Fibroblast of villous mesenchyme (primary cell): ENCODE measurements at regions not wholly inside any gene's neighbourhood (a gene's known extent, or its start where the extent isn't known, plus 50 kb on each side); places are given as distances from the start of the nearest gene placed in this dataset.
"Not testable (repeated sequence)": the region's sequence is repeated elsewhere in the genome, so short reads cannot be mapped to it uniquely, and the experiment has no call there.

Experiments used
- DNase-seq: peaks from one replicate; pipeline ENCODE4 v3.0.0-alpha.2; 2010; ENCODE audit warnings: low read depth
- H3K4me3 ChIP-seq: 2 replicates; pipeline ENCODE4 v1.5.1; 2011; ENCODE audit warnings: low read depth, mild to moderate bottlenecking, low read length
- TF ChIP-seq, protein P1 (sequence below): IDR thresholded peaks from 2 replicates; pipeline ENCODE4 v1.5.1; 2012; ENCODE audit warnings: low read depth, mild to moderate bottlenecking, low read length; ENCODE audit not compliant: insufficient read depth

DNA sequence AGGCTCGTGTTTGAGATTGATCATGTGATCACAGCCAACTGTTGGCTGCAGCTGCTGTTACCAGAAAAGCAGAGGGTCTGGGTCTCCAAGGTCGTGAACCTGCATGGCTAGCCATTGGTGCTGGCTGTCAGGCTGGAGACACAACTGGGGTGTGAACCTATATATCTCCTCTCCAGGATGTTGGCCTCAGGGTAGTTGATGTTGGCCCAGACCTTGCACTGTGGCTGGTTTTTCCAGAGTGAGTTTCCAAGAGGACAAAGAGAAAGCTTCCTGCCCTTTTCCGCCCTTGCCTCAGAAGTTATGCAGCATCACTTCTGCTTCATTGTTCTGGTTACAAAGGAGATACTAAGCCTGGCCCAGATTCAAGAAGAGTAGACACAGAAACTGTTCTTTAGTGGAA, 607.8 kb upstream of the HS3ST1 start:
- H3K4me3 ChIP-seq = no peak overlapping the region
- DNase-seq = no peak
- TF ChIP-seq, protein P1, sequence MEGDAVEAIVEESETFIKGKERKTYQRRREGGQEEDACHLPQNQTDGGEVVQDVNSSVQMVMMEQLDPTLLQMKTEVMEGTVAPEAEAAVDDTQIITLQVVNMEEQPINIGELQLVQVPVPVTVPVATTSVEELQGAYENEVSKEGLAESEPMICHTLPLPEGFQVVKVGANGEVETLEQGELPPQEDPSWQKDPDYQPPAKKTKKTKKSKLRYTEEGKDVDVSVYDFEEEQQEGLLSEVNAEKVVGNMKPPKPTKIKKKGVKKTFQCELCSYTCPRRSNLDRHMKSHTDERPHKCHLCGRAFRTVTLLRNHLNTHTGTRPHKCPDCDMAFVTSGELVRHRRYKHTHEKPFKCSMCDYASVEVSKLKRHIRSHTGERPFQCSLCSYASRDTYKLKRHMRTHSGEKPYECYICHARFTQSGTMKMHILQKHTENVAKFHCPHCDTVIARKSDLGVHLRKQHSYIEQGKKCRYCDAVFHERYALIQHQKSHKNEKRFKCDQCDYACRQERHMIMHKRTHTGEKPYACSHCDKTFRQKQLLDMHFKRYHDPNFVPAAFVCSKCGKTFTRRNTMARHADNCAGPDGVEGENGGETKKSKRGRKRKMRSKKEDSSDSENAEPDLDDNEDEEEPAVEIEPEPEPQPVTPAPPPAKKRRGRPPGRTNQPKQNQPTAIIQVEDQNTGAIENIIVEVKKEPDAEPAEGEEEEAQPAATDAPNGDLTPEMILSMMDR = no peak

DNA sequence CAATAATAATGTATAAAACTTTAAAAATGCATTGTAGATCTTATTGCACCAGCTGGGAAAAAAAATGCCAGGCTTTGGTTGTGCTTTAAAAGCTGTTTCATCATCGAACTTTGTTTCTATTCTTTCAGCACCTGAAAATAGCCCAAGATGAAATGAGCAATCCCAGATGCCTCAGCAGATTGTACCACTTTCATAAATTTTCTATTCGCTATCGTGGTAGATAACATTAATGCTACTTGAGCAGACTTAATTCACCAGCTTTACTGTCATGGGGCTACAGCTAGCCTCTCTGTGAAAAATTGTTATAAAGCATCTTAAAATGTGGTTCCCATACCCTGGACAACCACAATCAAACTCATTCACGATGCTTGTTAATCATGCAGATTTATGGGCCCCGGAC, 599.6 kb upstream of the HS3ST1 start:
- TF ChIP-seq, protein P1 = no peak
- DNase-seq = no peak

DNA sequence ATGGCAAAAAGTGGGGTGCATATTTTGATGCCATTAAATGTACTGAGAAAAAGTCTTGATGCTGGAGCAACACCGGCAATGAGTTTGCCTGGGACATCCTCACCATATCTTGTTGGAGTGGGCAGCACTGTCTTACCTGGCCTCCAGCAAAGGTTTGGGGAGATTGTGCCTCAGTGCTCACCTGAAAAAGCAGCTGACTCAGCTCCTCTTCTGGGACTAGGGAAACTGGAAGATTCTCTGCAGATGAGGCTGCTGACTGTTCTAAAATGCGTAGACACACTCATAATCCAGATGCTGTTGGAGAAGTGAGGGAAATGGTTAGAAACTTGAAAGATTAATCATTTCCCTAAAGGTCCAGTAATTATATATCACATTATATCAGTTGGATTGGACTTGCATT, 593.7 kb upstream of the HS3ST1 start:
- TF ChIP-seq, protein P1 = no peak
- no peak overlapping the region for H3K4me3 ChIP-seq
- DNase-seq = no peak

More for the DNA sequence above, 599.6 kb upstream of the HS3ST1 start:
- H3K4me3 ChIP-seq = no peak overlapping the region

DNA sequence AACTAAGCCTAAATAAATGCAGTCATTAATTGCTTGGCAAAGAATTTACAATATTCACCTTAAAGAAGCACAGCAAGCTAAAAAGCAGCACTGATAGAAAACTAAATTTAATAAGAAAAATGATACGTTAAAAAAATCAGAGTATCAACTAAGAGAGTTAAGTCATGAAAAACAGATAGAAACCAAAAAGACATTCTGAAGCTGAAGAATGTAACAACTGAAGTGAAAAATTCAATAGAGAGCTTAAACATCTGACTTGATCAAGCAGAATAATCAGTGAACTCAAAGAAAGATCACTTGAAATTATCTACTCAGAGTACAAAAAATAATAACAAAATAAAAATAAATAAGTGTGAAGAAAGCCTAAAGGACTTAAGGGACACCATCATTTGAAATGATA, 588.0 kb upstream of the HS3ST1 start:
- no peak for DNase-seq
- H3K4me3 ChIP-seq = no peak overlapping the region
- TF ChIP-seq, protein P1 = no peak

DNA sequence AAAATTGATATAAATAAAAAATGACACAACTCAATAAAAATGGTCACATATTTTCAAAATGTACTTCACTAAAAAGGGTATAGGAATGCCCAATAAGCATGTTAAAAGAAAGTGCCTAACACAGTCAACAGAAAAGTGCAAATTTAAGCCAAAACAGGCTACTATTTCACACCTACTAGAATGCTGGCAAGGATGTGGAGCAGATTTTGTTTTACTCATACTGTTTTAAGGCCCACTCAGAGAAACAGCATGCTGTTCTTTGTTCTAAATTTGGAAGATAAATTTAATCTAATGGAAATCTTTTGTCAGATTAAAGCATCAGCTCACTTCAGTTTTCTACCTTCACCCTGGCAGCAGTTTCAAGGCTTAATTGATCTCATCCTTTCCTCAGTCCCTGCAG, 576.8 kb upstream of the HS3ST1 start:
- TF ChIP-seq, protein P1 = no peak
- H3K4me3 ChIP-seq = no peak overlapping the region
- DNase-seq = no peak

DNA sequence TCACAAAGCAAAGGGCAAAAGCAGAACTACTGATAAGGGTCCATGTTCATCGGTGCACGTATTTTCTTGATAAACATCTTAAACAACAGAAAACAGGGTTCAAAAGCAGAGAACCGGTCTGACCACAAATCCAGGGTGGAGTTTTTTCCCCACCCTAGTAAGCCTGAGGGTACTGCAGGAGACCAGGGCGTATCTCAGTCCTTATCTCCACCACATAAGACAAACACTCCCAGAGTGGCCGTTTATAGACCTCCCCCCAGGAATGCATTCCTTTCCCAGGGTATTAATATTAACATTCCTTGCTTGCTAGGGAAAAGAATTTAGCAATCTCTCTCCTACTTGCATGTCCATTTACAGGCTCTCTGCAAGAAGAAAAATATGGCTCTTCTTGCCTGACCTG, 567.9 kb upstream of the HS3ST1 start:
- DNase-seq, H3K4me3 ChIP-seq: not testable (repeated sequence)

DNA sequence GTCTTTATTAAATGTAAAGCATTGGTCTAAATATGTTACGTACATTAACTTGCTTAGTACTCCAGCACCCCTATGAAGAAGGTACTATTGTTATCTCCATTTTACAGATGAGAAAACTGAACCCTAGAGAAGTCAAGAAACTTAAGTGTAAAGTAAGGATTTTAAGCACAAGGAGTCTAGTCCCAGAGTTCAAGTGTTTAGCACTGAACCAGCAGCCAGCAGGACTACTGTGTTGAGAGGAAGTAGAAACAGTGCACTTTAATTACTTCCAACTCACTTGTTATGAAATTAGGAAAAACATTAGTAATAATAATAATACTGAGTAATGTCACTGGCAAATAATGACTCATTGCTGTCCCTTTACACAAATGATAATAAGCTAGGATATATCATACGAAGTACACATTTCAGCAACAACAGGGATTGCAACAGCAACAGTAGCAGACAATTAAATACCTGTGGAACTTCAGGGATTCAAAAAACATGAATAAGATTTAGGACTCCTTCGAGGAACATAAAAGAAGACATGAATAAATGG, 548.1 kb upstream of the HS3ST1 start:
- no peak overlapping the region for H3K4me3 ChIP-seq
- no peak for DNase-seq
- TF ChIP-seq, protein P1 = no peak
